GM19025 (cell line): ENCODE measurements at regions not wholly inside any gene's neighbourhood (a gene's known extent, or its start where the extent isn't known, plus 50 kb on each side); places are given as distances from the start of the nearest gene placed in this dataset.

Source experiments
- ATAC-seq: cut with Tn5 transposase; IDR thresholded peaks from one replicate; pipeline ENCODE4 v1.9.1; 2021; ENCODE audit warnings: mild to moderate bottlenecking, low read depth, moderate library complexity; ENCODE audit not compliant: unreplicated experiment

- no peak for ATAC-seq
Measured at GRCh38 chr5:130740047-130740569, 424.9 kb downstream of the HINT1 start.

- no peak for ATAC-seq
Measured at GRCh38 chr5:130731839-130732238, 433.2 kb downstream of the HINT1 start.

- ATAC-seq: no peak
Measured at GRCh38 chr5:130729541-130729940, 435.5 kb downstream of the HINT1 start.

DNA sequence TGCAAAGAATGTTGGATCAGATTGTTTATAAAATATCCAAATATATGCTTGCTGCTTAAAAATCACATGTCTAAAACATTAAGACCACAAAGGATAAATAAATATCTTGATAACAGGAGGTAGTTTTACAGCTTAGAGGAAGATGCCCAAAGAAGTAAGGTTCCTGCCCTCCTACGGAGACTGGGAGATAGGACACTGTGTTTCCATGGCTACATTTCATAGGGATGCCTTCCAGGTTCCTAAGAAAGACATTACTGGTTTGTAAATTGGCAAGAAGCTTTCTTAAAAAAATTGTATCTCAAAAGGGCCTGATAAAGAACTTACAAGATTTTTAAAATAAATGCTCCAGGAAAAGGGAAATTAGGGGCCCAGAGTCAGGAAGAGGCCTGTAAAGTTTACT lies 437.2 kb downstream of the HINT1 start:
- ATAC-seq: no peak

DNA sequence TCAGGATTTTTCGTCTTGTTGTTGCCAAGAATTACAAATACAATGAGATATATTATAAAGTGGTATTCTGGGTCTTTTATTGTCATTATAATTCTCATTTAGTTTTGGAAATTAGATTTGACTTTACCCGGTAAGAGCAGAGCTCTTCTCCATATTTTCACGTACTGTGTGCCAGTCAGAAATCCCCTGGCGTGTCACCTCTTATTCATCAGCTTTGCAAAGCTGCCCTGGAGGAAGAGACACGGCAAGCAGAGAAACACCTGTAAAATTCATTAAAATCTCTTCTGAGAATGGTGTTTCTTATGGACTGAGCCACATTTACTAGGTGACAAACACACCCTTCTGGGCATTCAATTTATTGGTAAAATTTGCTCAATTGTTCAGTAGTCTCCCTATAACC lies 440.4 kb downstream of the HINT1 start:
- no peak for ATAC-seq

DNA sequence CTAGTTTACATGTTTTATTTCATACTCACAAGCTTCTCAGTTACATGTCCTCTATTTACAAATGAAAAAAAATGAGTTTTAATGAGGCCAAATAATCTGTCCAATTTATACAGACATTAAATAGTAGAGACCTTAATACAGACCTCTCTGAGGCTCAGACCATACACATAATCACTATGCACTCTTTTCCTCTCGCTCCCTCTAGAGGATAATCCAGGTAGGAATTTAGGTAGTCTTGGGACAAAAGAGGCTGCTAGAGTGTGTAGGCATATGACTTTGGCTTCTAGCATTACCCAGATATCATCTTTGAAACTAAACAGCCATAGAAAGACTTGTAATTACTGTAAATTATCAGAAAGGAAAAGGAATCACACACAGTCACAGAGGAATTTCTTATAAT lies 444.7 kb downstream of the HINT1 start:
- no peak for ATAC-seq

DNA sequence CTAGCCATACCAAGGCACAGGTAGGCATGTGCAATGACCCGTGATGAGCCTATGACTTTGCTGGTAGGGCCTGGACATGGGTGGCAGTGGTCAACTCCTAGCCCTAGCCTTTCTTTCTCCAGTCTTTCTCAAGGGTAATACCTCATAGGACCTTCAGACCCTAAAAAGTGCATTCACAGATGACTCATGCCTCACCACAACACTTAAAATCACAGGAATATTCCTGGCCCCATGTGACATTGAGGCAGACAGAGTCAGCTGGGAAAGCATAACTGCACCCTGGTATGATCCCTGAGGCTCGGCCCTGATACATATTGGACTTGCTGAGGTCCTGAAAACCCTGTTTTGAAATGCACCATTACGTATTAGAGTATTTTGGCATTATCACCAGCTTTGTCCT lies 449.5 kb downstream of the HINT1 start:
- no peak for ATAC-seq

- no peak for ATAC-seq
Measured at GRCh38 chr5:130714200-130714599, 450.9 kb downstream of the HINT1 start.

GRCh38 chr5:130712324-130712723 lies 452.7 kb downstream of the HINT1 start:
- ATAC-seq: no peak

- no peak for ATAC-seq
Measured at GRCh38 chr5:130710596-130710995, 454.5 kb downstream of the HINT1 start.

DNA sequence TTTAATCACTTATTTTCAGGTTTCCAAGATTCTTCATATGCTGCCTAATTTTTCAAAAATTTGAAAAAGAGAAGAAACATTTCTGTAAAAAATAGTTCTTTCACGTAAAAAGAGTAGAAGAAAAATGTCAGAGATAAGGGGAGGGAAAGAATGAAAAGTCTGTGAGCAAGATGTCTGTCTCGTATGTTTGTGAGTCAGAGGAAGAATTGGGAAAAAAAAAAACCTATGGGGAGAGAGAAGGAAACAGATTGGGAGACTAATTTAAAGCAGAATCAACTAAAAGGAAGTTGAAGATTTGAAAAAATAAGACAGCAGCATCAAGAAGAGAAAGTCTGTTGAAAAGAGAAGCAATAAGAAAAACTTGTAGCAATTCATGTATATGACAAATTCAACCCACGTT lies 456.3 kb downstream of the HINT1 start:
- ATAC-seq: no peak

DNA sequence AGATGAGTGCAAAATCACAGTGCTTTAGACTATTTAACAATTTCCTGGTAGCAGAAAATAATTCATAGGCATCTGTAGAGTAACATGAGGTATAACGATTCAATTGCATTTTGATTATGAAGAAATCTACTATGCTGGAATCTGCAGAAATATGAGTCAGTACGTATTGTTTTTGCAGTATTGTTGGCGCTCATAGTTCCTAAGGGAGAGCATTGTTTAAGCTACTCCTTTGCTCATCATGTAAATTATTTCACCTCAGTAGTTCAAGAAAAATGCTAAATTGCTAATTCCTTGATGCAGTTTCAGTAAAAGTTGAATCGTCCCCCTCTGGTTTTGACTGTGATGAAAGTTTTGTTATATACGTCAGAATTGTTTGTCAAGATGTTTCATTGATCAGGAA lies 458.4 kb downstream of the HINT1 start:
- no peak for ATAC-seq

GRCh38 chr5:130705368-130705767 lies 459.7 kb downstream of the HINT1 start:
- no peak for ATAC-seq

- no peak for ATAC-seq
Measured at GRCh38 chr5:130693509-130693908, 471.5 kb downstream of the HINT1 start.

- no peak for ATAC-seq
Measured at GRCh38 chr5:130692770-130693169, 472.3 kb downstream of the HINT1 start.

DNA sequence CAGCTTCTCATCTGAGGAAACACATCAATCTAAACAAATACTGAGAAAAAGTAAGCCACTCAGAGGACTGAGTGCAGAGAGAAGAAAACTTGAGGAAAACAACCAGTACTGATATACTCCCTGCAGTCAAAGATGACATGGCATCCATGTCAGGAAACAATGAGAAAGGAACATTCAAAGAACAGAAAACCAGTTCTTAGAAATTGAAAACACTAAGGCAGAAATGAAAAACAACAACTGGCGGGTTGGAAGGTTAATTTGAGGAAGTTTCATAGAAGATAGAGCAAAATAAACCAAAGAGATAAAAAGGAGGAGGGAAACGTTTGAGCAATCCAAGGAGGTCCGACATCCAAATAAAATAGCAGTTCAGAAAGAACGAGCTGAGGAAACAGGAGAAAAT lies 475.2 kb downstream of the HINT1 start:
- ATAC-seq: no peak

- ATAC-seq: no peak
Measured at GRCh38 chr5:130687085-130687733, 477.8 kb downstream of the HINT1 start.

DNA sequence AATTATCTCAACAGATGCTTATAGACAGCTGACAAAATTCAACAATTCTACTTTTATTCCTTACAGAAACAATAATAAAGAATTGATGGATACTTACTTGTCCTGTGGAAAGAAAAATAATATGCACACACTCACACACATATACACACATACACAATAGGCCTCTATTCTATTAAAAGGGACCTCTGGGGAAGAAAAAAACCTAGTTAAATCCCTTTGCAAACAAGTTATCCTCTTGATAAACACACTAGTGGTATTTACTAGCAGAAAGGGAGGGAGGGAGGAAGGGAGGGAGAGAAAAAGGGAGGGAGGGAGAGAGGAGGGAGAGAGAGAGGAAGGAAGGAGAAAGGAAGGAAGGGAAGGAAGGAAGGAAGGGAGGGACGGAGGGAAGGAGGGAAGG lies 486.4 kb downstream of the HINT1 start:
- ATAC-seq: no peak

- no peak for ATAC-seq
Measured at GRCh38 chr5:130666462-130666861, 498.6 kb downstream of the HINT1 start.

GRCh38 chr5:130652176-130652575 lies 512.9 kb downstream of the HINT1 start:
- ATAC-seq: no peak

DNA sequence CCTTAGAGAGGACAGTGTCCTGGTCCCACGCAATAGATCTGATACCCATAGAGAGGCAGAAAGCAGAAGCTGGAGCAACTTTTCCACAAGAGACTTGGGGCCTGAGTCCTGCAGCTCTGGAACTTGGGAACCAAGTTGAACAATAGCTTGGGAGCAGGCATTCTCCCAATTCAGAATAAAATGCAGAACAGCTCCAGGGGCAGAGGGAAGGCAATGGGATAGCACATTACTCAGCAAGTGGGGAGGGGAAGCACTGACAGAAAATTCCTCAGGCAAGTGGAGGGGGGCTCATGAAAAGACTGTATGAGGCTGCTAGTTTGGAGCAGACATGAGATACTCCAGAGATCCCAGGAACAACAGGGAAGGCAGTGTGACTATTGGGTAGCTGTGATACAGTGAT lies 513.6 kb downstream of the HINT1 start:
- no peak for ATAC-seq

DNA sequence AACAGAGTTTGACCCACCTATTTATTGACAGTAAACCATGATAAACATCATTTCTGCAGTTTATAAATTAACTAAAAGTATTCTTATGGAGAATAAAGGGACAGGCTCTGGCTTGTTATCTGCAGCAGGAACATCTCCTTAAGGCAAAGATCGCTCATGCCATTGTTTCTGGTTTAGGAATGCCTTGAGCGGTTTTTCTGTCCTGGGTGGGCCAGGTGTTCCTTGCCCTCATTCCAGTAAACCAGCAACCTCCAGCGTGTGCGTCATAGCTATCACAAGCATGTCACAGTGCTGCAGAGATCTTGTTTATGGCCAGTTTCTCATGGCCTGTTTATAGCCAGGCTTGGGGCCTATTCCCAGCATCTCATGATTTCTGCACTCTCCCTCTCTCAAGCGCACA lies 521.7 kb downstream of the HINT1 start:
- no peak for ATAC-seq

GRCh38 chr5:130642461-130642860 lies 522.6 kb downstream of the HINT1 start:
- ATAC-seq: no peak
